ENCODE measurements at regions not wholly inside any gene's neighbourhood (a gene's known extent, or its start where the extent isn't known, plus 50 kb on each side); places are given as distances from the start of the nearest gene placed in this dataset.
"Not testable (repeated sequence)": the region's sequence is repeated elsewhere in the genome, so short reads cannot be mapped to it uniquely, and the experiment has no call there.

DNA sequence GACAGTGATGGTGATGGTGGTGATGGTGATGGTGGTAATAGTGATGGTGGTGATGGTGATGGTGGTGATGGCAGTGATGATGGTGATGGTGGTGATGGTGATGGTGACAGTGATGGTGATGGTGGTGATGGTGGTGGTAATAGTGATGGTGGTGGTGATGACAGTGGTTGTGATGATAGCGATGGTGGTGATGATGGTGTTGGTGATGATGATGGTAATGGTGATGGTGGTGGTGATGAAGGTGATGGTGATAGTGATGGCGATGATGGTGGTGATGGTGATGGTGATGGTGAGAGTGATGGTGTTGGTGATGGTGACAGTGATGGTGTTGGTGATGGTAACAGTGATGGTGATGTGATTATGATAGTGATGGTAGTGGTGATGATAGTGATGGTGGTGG lies 94.3 kb downstream of the ASB1 start:
- DNase-seq (ENCODE audit: low read depth): no peak

DNA sequence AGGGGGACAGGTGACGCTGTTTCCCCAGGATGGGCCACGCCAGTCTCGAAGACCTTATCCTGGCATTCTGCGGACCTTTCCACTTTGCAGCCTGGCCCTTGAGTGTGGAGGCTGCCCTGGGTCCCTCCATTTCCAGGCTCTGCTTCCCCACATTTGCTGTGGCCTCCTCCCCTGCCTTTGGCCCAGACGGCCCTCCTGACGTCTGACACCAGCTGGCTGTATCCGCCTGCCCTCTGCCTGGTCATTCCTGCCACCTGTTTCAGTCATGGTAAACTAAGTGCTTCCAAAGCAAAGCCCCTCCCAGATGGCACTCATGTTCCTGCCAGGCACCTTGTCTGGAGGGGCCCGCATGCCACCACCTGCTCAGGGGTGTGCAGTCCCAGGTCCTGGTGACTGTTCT lies 95.1 kb downstream of the ASB1 start:
- DNase-seq (ENCODE audit: low read depth): no peak

DNA sequence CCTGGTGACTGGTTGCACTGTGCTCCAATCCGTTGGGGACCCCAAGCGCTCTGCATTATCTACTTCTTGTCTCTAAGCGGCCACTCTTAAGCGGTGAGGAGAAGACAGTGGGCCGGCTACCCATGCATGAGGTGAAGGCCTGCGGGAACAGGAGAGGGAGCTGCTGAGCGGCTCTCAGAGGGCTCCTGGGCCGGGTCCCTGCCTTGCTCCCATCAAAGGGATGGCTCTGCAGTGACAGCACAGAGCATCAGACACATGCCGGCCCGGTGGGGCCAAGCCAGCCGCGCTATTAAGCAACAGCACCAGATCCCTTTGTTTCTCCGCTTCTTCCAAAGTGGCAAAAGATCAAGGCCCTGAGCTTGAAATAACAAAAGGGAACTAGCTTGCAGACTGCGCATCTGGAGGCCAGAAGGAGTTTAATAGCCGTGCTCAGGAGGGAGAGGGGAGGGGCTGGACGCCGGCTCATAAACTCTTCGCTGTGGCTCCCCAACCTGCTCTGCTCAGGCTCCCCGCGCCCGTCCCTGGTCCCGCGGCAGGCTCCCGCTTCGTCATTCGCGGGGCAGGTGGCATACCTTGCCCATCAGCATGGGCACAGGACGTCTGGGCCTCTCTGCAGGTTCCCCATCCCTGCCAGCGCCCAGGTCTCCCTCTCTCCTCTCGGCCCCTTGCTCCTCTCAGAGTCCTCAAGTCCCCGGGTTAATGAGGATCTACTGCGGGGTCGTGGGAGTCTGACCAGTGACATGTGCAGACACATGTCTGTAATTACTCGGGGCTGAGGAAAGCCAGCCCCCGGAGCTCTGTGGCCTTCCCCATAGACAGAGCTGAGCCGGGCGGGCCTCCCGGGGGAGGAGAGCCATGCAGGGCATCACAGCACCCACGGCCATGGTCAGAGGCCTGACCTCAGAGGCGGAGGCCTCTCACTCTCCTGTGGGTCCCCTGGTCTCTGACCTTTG lies 96.7 kb downstream of the ASB1 start:
- no peak for DNase-seq (ENCODE audit: low read depth)

DNA sequence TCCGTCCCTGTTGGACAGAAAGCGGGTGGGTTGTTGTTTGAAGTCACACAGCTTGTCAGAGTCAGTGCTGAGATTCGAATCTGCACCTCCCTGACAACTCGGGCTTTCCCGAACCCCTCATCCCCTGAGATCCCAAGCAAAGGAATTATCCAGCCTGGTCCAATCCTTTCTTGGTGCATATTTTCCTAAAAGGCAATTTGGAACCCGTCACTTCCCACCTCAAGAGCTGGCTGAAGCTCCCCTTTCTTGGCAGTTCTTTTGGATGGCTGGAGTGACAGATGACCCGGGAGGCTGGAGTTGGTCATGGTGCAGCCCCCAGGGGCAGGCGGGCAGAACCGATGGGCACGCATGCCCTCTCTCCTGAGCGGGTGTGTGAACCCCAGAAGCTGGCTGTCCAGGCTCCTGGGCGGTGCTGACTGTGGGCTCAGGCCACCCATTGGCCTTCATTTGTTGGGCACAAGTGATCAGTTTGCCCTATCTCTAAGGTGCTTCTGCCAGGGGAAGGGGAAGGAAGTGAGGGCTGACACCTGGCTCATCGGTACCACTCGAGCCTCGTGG lies 97.8 kb downstream of the ASB1 start:
- no peak for DNase-seq (ENCODE audit: low read depth)

DNA sequence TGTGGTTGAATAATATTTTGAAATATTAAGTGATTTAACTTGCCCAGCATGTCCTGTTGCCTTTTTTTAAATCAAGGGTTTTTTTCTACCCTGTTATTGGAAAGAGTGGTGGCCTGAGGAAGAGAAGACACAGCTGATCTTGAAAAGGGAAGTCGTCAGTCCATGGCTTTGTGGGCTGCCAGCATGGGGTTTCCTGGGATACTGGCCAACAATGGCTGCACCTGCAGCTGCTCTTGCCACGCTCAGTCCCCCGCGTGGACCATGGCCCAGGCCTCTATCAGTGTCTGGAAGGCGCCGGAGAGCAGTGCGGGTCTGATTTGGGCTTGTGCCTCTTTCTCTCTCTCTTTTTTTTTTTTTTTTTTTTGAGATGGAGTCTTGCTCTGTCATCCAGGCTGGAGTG lies 99.3 kb downstream of the ASB1 start:
- DNase-seq (ENCODE audit: low read depth): no peak

DNA sequence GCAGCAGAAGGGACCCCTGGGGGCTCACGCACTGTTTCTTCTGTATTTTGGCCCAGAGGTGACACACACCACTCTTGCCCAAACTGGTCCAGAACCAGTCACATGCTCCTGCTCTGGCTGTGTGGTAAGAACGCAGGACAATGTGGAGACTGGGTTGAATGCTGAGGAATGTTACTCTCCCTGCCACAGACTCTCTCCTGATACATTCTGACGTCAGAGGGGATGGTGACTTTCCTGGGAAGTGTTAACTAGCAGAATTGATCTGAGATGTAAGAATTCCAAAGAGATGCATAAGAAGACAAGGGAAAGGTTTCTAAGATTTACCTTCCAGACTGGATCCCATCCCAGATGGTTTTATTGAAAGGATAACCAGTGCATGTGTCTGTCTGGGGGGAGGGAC lies 100.8 kb downstream of the ASB1 start:
- DNase-seq (ENCODE audit: low read depth): no peak

DNA sequence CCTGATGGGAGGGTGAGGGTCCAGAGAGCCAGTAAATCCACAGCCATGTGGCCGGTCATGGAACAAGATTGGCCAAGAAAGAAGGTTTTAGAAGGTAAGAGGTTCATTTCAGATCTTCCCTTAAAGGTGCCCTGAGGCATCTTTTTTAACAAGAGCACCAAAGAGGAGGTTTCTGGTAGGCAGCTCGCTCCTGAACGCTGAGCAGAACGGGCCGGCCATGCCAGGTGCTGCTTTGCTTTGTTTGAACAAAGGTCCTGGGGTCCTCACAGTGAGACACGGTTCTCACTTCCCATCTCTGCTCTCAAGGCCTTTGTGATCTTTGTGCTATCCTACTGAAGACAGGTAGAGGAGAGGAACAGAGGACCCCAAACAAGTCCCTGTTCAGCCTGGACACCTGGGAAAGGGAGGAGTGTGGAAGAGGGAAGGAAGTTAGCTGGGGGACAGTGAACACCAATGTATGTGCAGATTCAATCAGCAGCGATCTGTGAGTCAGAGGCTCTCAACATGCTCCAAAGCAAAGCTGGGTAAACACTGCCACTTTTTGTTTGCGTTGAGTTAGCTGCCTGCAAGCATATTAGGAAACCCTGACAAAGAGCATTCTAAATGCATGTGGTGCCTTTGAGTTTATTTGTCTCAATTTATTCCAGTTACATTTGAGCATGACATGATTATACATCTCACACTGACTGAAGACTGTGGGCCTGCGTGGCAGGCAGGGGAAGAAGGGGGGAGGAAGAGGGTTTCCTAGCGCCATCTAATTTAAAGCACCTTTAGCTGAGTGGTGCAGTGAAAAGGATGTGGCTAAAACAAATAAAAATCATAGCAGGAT lies 102.4 kb downstream of the ASB1 start:
- DNase-seq (ENCODE audit: low read depth): no peak

DNA sequence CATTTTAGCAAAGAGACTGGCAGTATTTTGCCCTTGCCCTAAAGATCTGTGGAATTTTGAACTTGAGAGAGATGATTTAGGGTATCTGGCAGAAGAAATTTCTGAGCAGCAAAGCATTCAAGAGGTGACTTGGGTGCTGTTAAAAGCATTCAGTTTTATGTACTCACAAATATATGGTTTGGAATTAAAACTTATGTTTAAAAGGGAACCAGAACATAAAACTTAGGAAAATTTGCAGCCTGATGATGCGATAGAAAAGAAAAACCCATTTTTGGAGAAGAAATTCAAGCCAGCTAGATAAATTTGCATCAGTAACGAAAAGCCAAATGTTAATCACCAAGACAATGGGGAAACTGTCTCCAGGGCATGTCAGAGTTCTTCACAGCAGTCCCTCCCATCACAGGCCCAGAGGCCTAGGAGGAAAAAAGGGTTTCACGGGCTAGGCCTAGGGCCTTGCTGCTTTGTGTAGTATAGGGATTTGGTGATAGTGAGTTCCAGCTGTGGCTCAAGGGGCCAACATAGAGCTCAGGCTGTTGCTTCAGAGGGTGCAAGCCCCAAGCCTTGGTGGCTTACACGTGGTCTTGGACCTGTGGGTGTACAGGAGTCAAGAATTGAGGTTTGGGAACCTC lies 104.4 kb downstream of the ASB1 start:
- DNase-seq (ENCODE audit: low read depth): not testable (repeated sequence)

DNA sequence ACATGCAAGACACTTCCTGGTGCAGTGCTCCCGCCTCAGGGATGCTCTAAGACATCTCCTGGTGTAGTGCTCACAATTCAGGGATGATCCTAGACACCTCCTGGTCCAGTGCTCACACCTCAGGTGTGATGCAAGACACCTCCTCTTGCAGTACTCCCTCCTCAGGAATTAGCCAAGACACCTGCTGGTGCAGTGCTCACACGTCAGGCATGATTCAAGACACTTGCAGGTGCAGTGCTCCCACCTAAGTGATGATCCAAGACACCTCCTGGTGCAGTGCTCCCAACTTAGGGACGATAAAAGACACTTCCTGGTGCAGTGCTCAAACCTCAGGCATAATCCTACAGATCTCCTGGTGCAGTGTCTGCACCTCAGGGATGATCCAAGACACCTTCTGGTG lies 117.0 kb downstream of the ASB1 start:
- not testable (repeated sequence) for DNase-seq (ENCODE audit: low read depth)

DNA sequence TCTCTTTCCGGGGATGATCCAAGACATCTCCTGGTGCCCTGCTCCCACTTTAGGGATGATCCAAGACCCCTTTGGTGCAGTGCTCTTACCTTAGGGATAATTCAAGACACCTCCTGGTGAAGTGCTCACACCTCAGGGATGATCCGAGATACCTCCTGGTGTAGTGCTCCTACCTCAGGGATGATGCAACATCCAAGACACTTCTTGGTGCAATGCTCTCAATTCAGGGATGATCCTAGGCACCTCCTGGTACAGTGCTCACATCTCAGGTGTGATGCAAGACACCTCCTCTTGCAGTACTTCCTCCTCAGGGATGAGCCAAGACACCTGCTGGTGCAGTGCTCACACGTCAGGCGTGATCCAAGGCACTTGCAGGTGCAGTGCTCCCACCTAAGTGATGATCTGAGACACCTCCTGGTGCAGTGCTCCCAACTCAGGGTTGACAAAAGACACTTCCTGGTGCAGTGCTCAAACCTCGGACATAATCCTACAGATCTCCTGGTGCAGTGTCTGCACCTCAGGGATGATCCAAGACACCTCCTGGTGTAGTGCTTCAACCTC lies 122.3 kb downstream of the ASB1 start:
- DNase-seq (ENCODE audit: low read depth): no peak

DNA sequence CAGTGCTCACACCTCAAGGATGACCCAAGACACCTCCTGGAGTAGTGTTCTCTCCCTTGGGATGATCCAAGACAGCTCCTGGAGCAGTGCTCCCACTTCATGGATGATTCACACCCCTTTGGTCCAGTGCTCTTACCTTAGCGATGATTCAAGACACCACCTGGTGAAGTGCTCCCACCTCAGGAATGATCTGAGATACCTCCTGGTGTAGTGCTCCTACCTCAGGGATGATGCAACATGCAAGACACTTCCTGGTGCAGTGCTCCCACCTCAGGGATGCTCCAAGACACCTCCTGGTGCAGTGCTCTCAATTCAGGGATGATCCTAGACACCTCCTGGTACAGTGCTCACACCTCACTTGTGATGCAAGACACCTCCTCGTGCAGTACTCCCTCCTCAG lies 123.1 kb downstream of the ASB1 start:
- DNase-seq (ENCODE audit: low read depth): no peak

DNA sequence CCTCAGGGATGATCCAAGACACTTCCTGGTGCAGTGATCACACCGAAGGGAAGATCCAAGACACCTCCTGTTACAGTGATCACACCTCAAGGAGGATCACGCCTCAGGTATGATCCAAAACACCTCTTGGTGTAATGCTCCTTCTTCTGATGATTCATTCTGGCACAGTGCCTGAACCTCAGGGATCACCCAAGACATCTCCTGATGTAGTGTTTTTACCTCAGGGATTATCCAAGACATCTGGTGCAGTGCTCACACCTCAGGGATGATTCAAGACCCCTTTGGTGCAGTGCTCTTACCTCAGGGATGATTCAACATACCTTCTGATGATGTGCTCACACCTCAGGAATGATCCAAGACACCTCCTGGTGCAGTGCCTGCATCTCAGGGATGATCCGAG lies 124.4 kb downstream of the ASB1 start:
- DNase-seq (ENCODE audit: low read depth): no peak

DNA sequence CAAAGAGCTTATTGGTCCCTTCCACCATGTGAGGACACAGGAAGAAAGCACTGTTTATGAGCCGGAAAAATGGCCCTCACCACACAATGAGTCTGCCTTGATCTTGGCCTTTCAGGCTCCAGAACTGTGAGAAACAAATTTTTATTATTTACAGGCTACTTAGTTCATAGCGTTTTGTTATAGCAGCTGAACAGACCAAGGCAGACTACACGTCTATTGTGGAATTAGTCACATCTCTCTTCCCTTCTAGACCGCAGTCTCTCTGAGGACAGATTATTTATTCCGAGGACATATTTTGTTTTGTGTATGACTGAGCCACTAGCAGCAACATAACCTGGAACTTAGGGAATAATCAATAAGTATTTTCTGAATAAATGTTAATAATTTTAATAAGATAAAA lies 125.5 kb downstream of the ASB1 start:
- DNase-seq (ENCODE audit: low read depth): no peak

DNA sequence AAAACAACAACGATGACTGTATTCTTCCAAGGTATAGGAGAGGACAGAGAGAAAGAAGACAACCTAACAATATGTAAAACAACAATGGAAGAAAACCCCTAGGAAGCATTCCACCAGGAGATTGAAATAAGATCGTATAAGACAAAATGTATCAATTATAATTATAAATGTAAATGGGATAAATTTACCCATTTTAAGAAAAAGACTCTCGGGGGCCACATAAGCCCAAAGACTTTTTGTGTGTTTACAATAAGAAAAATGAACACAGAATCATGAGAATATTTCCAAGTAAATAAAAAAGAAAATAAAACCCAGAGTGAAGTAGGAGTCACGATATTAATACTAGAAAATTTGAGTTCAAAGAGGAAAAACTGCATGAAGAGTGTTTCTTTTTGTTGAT lies 126.4 kb downstream of the ASB1 start:
- DNase-seq (ENCODE audit: low read depth): no peak

DNA sequence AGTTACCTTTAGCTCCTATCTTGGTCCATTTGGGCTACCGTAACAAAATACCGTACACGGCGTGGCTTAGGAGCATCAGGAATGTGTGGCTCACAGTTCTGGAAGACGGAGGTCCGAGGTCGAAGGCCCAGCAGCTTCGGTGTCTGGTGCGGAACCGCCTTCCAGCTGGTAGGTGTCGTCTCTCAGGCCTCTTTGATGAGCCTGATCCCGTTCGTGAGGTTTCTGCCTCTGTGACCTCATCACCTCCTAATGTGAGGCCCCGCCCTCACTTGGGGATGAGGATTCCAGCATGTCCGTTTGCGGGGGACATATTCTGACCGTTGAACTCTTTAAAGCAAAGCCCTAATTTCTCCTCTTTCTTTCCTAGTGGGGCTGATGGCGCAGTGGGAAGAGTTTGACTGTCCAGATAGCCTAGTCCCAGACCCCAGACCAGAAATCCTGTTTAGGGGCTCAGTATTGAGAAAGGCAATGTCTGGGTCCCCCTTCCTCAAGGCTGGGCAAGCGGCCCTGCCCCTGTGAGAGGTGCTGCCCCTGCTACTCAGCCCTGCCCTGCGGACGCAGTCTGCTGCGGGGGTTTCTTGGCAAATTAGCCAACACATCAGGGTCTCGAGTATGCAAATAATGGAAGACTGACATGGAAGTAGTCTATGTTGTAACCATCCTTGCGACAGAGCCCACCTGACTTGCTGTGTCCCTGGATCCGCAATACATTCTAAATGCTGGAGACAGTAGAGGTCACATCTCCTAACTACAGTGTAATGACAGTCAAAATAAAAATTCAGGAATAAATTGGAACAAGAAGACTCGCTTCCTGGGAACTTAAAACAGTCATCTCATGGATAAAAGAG lies 128.0 kb downstream of the ASB1 start:
- DNase-seq (ENCODE audit: low read depth): no peak

DNA sequence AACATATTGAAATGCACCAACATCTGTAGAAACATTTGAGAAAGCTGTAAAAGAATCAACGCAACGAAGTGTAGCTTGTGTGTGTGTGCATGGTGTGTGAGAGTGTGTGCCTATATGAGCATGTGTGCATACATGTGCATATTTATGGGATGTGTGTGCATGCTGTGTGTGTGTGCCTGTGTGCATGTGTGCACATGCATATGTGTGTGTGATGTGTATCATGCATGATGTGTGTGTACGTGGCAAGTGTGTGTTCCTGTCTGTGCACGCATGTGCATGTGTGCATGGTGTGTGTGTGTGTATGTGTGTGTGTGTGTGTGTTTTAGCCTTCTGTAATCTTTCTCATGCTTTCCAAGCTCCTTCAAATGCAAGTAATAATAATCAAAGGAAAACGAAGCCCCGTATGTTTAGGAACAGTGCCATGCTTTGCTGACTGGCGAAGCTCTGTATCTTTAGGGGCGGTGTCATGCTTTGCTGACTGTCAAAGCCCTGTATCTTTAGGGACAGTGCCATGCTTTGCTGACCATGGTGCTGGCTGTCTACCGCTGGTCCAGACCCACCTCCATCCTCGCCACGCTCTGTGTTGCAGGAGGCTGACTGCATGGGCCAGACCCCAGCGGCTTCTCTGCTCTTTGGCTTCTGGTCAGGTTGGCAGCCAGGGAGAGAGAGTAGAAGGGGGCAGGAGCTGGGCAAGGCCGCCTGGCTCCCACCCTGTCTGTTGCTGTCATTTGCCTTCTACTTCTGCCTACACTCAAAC lies 129.2 kb downstream of the ASB1 start:
- DNase-seq (ENCODE audit: low read depth): no peak

DNA sequence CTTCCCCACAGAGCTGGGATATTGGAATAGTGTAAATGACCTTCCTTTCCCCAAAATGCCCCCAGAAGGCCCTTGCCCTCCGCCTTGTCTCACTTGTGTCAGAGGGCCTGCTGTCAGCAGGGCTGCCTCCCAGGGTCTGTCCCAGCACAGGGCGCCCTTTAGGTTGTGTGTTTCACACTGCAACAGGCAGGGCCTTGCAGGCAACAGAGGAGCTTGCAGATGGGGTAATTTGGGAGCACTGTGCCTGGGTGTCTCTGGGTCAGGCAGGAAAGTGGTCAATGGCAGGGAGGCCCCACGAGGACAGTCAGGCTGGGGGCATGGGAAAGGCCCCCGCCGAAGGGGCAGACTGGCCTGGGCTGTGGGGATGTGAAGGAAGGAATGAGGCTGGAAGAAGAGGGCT lies 130.7 kb downstream of the ASB1 start:
- no peak for DNase-seq (ENCODE audit: low read depth)

DNA sequence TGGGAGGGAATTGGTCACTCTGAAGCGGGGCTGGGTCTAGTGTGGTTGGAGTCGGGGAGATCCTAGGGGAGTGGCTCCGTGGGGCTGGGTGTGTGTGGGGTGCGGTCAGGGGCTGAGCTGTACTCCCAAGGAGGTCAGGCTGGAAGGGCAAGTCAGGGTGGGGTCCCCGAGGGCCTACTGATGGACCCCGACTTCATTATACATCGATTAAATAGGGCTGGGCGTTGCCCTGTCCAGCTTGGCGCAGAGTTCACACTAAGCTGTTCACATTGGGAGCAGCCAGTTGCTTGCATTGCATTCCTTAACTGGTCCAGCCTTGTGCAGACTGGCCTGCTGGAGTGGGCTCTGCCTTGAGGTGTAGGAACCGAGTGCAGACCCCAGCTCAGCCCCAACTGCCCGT lies 131.2 kb downstream of the ASB1 start:
- DNase-seq (ENCODE audit: low read depth): no peak

DNA sequence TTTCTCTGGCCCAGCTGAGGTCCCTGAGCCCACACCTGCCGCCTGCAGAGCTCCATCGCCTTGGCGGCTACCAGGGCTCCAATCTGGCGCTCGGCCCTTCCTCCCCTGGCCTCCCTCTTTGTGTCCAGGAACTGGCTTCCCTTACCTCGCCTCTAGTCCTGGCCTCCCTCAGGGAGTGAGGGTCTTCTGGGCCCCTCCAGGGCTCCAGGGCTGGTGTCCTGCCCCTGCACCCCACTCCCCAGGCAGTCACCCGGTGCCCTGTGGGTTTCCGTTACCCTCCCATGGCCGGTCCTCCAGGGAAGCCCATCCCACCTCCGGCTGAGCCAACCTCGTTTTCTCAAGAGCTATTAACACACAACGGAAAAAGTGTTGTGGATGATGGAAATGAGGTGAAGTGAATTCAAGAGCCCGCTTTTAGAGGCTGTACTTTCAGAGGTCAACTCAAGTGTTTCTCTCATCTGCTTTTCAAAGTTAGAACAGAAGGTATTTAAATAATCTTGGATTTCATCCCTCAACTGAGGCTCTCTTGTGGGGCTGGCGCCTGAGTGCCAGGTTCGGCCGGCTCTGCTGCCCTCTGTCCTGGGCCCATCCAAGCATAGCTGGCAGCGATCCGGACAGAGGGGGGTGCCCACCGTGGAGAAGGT lies 131.9 kb downstream of the ASB1 start:
- no peak for DNase-seq (ENCODE audit: low read depth)

DNA sequence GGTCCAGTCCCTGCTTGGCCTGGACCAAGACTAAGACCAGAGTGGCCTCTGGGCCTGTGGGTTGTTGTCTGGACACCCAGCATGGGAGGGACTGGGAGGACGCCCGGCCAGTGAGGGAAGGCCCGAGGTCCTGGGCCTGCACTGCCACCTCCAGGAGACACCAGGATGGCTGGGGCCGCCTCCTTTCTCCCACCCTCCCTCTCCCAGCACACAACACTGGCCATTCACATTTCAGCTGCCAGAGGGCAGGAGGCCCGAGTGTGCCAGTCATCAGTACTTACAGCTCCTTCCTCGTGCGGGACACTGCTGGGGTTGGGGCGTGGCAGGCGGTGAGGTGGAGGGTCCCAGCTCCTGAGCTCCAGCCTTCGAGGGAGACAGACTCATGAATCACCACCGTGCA lies 133.5 kb downstream of the ASB1 start:
- DNase-seq (ENCODE audit: low read depth): no peak
